Activated naive CD4-positive, alpha-beta T cell treated with anti-CD3 and anti-CD28 coated beads, Interleukin-2, amount 50 U/mL, for 24 hours (primary cell): ENCODE measurements at regions not wholly inside any gene's neighbourhood (a gene's known extent, or its start where the extent isn't known, plus 50 kb on each side); places are given as distances from the start of the nearest gene placed in this dataset.

Experiments used
- H3K27ac Mint-ChIP-seq: one replicate; pipeline ENCODE4 v1.8.0; 2021; ENCODE audit warnings: mild to moderate bottlenecking, mixed read lengths
- H3K27me3 Mint-ChIP-seq: one replicate; pipeline ENCODE4 v1.8.0; 2021; ENCODE audit warnings: mixed read lengths
- H3K36me3 Mint-ChIP-seq: one replicate; pipeline ENCODE4 v1.8.0; 2021; ENCODE audit warnings: mixed read lengths
- H3K4me1 Mint-ChIP-seq: one replicate; pipeline ENCODE4 v1.8.0; 2021; ENCODE audit warnings: mixed read lengths
- H3K4me3 Mint-ChIP-seq: one replicate; pipeline ENCODE4 v1.8.0; 2021; ENCODE audit warnings: mild to moderate bottlenecking, mixed read lengths
- H3K9me3 Mint-ChIP-seq: one replicate; pipeline ENCODE4 v1.8.0; 2021; ENCODE audit warnings: mixed read lengths

- Mint-ChIP-seq H3K4me1 (no peaks in the 10 kb centered on the region), H3K9me3 (no peaks in the 10 kb centered on the region), H3K27ac (no peak overlapping the region), H3K36me3 (no peaks in the 10 kb centered on the region), H3K27me3 (no peaks in the 10 kb centered on the region), H3K4me3 (no peak overlapping the region)
These were observed 319.1 kb downstream of the CD83 start for GRCh38 chr6:14436592-14437132.

- Mint-ChIP-seq H3K27ac (no peak overlapping the region), H3K9me3 (no peaks in the 10 kb centered on the region), H3K4me3 (no peak overlapping the region), H3K36me3 (no peaks in the 10 kb centered on the region), H3K27me3 (no peaks in the 10 kb centered on the region), H3K4me1 (peaks cover 7% of the 10 kb centered on the region)
These were observed 321.8 kb downstream of the CD83 start for GRCh38 chr6:14439419-14439818.

GRCh38 chr6:14440215-14440910, 322.8 kb downstream of the CD83 start:
- Mint-ChIP-seq H3K4me1 (peaks cover 9% of the 10 kb centered on the region), H3K36me3 (no peaks in the 10 kb centered on the region), H3K27ac (no peak overlapping the region), H3K4me3 (no peak overlapping the region), H3K27me3 (no peaks in the 10 kb centered on the region), H3K9me3 (no peaks in the 10 kb centered on the region)

GRCh38 chr6:14440940-14441781, 323.6 kb downstream of the CD83 start:
- no peaks in the 10 kb centered on the region for H3K27me3 Mint-ChIP-seq
- H3K9me3 Mint-ChIP-seq = no peaks in the 10 kb centered on the region

GRCh38 chr6:14442242-14442641, 324.7 kb downstream of the CD83 start:
- Mint-ChIP-seq H3K36me3 (no peaks in the 10 kb centered on the region), H3K9me3 (no peaks in the 10 kb centered on the region), H3K4me3 (no peak overlapping the region), H3K4me1 (peaks cover 9% of the 10 kb centered on the region), H3K27ac (no peak overlapping the region), H3K27me3 (no peaks in the 10 kb centered on the region)

More at GRCh38 chr6:14440940-14441781, 323.6 kb downstream of the CD83 start:
- H3K36me3 Mint-ChIP-seq = no peaks in the 10 kb centered on the region
- H3K4me3 Mint-ChIP-seq = no peak overlapping the region
- H3K27ac Mint-ChIP-seq = no peak overlapping the region
- H3K4me1 Mint-ChIP-seq = peaks cover 9% of the 10 kb centered on the region

GRCh38 chr6:14443629-14444268, 326.2 kb downstream of the CD83 start:
- Mint-ChIP-seq H3K27ac (no peak overlapping the region), H3K36me3 (no peaks in the 10 kb centered on the region), H3K27me3 (no peaks in the 10 kb centered on the region), H3K4me1 (peaks cover 9% of the 10 kb centered on the region), H3K9me3 (no peaks in the 10 kb centered on the region), H3K4me3 (no peak overlapping the region)

GRCh38 chr6:14444295-14444972, 326.9 kb downstream of the CD83 start:
- Mint-ChIP-seq H3K27me3 (no peaks in the 10 kb centered on the region), H3K9me3 (no peaks in the 10 kb centered on the region), H3K36me3 (no peaks in the 10 kb centered on the region), H3K27ac (peak overlapping the region; percentile 76), H3K4me3 (no peak overlapping the region), H3K4me1 (peaks cover 12% of the 10 kb centered on the region)

- Mint-ChIP-seq H3K4me1 (peaks cover 33% of the 10 kb centered on the region), H3K27me3 (no peaks in the 10 kb centered on the region), H3K36me3 (no peaks in the 10 kb centered on the region), H3K4me3 (no peak overlapping the region), H3K27ac (no peak overlapping the region), H3K9me3 (no peaks in the 10 kb centered on the region)
These were observed 329.7 kb downstream of the CD83 start for GRCh38 chr6:14447240-14447639.

- H3K27ac Mint-ChIP-seq = no peak overlapping the region
- H3K9me3 Mint-ChIP-seq = no peaks in the 10 kb centered on the region
- H3K27me3 Mint-ChIP-seq = no peaks in the 10 kb centered on the region
- no peak overlapping the region for H3K4me3 Mint-ChIP-seq
- no peaks in the 10 kb centered on the region for H3K36me3 Mint-ChIP-seq
- H3K4me1 Mint-ChIP-seq = peaks cover 43% of the 10 kb centered on the region
These were observed 330.7 kb downstream of the CD83 start for GRCh38 chr6:14448246-14448645.

- Mint-ChIP-seq H3K36me3 (no peaks in the 10 kb centered on the region), H3K4me1 (peaks cover 53% of the 10 kb centered on the region), H3K27ac (no peak overlapping the region), H3K27me3 (no peaks in the 10 kb centered on the region), H3K9me3 (no peaks in the 10 kb centered on the region), H3K4me3 (no peak overlapping the region)
These were observed 332.5 kb downstream of the CD83 start for GRCh38 chr6:14450133-14450504.

- H3K36me3 Mint-ChIP-seq = no peaks in the 10 kb centered on the region
- H3K27me3 Mint-ChIP-seq = no peaks in the 10 kb centered on the region
- no peak overlapping the region for H3K27ac Mint-ChIP-seq
- H3K4me1 Mint-ChIP-seq = peaks cover 57% of the 10 kb centered on the region
- no peaks in the 10 kb centered on the region for H3K9me3 Mint-ChIP-seq
- H3K4me3 Mint-ChIP-seq = no peak overlapping the region
These were observed 333.0 kb downstream of the CD83 start for GRCh38 chr6:14450578-14450977.

GRCh38 chr6:14451594-14452374, 334.2 kb downstream of the CD83 start:
- Mint-ChIP-seq H3K9me3 (no peaks in the 10 kb centered on the region), H3K36me3 (no peaks in the 10 kb centered on the region), H3K27me3 (no peaks in the 10 kb centered on the region), H3K4me1 (peaks cover 60% of the 10 kb centered on the region), H3K27ac (no peak overlapping the region), H3K4me3 (no peak overlapping the region)

- Mint-ChIP-seq H3K4me1 (peaks cover 60% of the 10 kb centered on the region), H3K36me3 (no peaks in the 10 kb centered on the region), H3K4me3 (peak overlapping the region; percentile 59), H3K27ac (peak overlapping the region; percentile 59), H3K9me3 (no peaks in the 10 kb centered on the region), H3K27me3 (no peaks in the 10 kb centered on the region)
These were observed 335.3 kb downstream of the CD83 start for GRCh38 chr6:14452567-14453527.
